Body of pancreas (tissue), 4 donors: ENCODE measurements at regions not wholly inside any gene's neighbourhood (a gene's known extent, or its start where the extent isn't known, plus 50 kb on each side); places are given as distances from the start of the nearest gene placed in this dataset.

ENCODE experiments used
- CTCF ChIP-seq, 7 experiments: fragments of 450-650 bp in 4 of 7; fragments of 200-600 bp in 3 of 7; sonication (generic) in 3 of 7; IDR thresholded peaks; one replicate each; pipeline ENCODE4 v1.5.1; 2016 to 2019; ENCODE audit warnings: antibody characterized with exemption in 7 of 7
- POLR2A ChIP-seq, 3 donors: fragments of 450-650 bp; IDR thresholded peaks; one replicate each; pipeline ENCODE4 v1.6.1; 2016; ENCODE audit warnings: antibody characterized with exemption in 3 of 3, mild to moderate bottlenecking in 2 of 3

GRCh38 chr3:13218541-13218908, 145.3 kb upstream of the IQSEC1 start:
- TF ChIP-seq CTCF (IDR thresholded peaks at IDR 0.05) (no peak), POLR2A (IDR thresholded peaks at IDR 0.05) (no peak)
